HCT116 (cell line): ENCODE measurements at regions not wholly inside any gene's neighbourhood (a gene's known extent, or its start where the extent isn't known, plus 50 kb on each side); places are given as distances from the start of the nearest gene placed in this dataset.

ENCODE experiments used
- ATAC-seq: fragments of 200-7000 bp; cut with Tn5 transposase; 2 replicates; pipeline ENCODE4 v1.9.1; 2020; ENCODE audit warnings: mild to moderate bottlenecking, moderate library complexity
- BruUV-seq: library from RNA; stranded (reverse); fragments of 400-500 nt; replicated peaks from 2 replicates; lab custom pipeline; 2021; lab: Mats Ljungman, UMichigan
- CTCF ChIA-PET: fragments of 300-600 bp; sonication (Branson Sonifier 250); formaldehyde crosslinking; loops from one replicate; lab custom pipeline; 2021; ENCODE audit warnings: antibody characterized with exemption; lab: Charles Lee
- POLR2A ChIA-PET: fragments of 300-600, 350-600 bp; sonication (Branson Sonifier 250); formaldehyde crosslinking; loops from one replicate; lab custom pipeline; 2021; ENCODE audit warnings: antibody characterized with exemption; lab: Charles Lee
- RAD21 ChIA-PET, 2 experiments: fragments of 300-600 bp; sonication (Branson Sonifier 250); formaldehyde crosslinking; loops; one replicate each; lab custom pipeline; 2023; ENCODE audit warnings: low total read pairs in 2 of 2; ENCODE audit not compliant: uncharacterized antibody in 2 of 2, unreplicated experiment in 2 of 2, low non-redundant PET in 1 of 2; lab: Charles Lee
- DNase-seq: peaks from one replicate; pipeline ENCODE4 v3.0.0-alpha.2; 2010; ENCODE audit warnings: low read depth, low spot score
- H2AFZ ChIP-seq: fragments of 200-600 bp; shearing (Covaris generic), sonication (generic); 2 replicates; pipeline ENCODE4 v1.6.1; 2017; ENCODE audit warnings: low read depth, mixed run types, mixed read lengths, antibody characterized with exemption, low read length; ENCODE audit not compliant: poor library complexity, severe bottlenecking
- H3K27ac ChIP-seq: 2 replicates; pipeline ENCODE4 v1.5.1; 2012; ENCODE audit warnings: low read depth, low read length
- H3K27me3 ChIP-seq: fragments of 200-600 bp; sonication (generic); 2 replicates; pipeline ENCODE4 v1.6.1; 2016; ENCODE audit warnings: mixed run types, low read length, mixed read lengths; ENCODE audit not compliant: insufficient read depth
- H3K36me3 ChIP-seq, 2 experiments: fragments of 200-500 bp in 1 of 2; fragments of 200-600 bp in 1 of 2; sonication (Bioruptor generic) in 1 of 2; sonication (generic) in 1 of 2; 2 replicates each; pipeline versions ENCODE4 v1.5.1 to v1.6.1; 2014 to 2016; ENCODE audit warnings: low read length in 2 of 2, inconsistent platforms in 1 of 2, mixed read lengths in 1 of 2, mixed run types in 1 of 2; ENCODE audit not compliant: insufficient read depth in 2 of 2, control insufficient read depth in 1 of 2
- H3K4me1 ChIP-seq, 2 experiments: fragments of 200-600 bp in 1 of 2; sonication (generic) in 1 of 2; 2 replicates each; pipeline versions ENCODE4 v1.5.1 to v1.6.1; 2012 to 2017; ENCODE audit warnings: low read length in 2 of 2, inconsistent platforms in 1 of 2, mild to moderate bottlenecking in 1 of 2, mixed read lengths in 1 of 2, mixed run types in 1 of 2, moderate library complexity in 1 of 2; ENCODE audit not compliant: insufficient read depth in 2 of 2, control insufficient read depth in 1 of 2
- H3K4me2 ChIP-seq: fragments of 200-600 bp; sonication (generic); 2 replicates; pipeline ENCODE4 v1.6.1; 2017; ENCODE audit warnings: mixed run types, low read length, mixed read lengths
- H3K4me3 ChIP-seq, 2 experiments: fragments of 200-600 bp in 1 of 2; sonication (generic) in 1 of 2; replicated peaks in 1 of 2; 2 replicates each; pipeline ENCODE4 v1.5.1; 2011 to 2016; ENCODE audit warnings: low read length in 2 of 2, control low read depth in 1 of 2, low read depth in 1 of 2, mild to moderate bottlenecking in 1 of 2, mixed read lengths in 1 of 2, mixed run types in 1 of 2
- H3K79me2 ChIP-seq: fragments of 200-600 bp; sonication (generic); 2 replicates; pipeline ENCODE4 v1.6.1; 2017; ENCODE audit warnings: mild to moderate bottlenecking, mixed run types, low read length, moderate library complexity, mixed read lengths; ENCODE audit not compliant: insufficient read depth
- H3K9ac ChIP-seq: fragments of 200-600 bp; sonication (generic); 2 replicates; pipeline ENCODE4 v1.6.1; 2016; ENCODE audit warnings: low read length, mixed read lengths
- H3K9me2 ChIP-seq: fragments of 200-600 bp; sonication (generic), shearing (Covaris generic); 2 replicates; pipeline ENCODE4 v1.6.1; 2017; ENCODE audit warnings: mixed run types, mild to moderate bottlenecking, moderate library complexity; ENCODE audit not compliant: insufficient read depth
- H3K9me3 ChIP-seq, 2 experiments: fragments of 200-500 bp in 1 of 2; fragments of 200-600 bp in 1 of 2; sonication (Bioruptor generic) in 1 of 2; sonication (generic) in 1 of 2; 2 replicates each; pipeline ENCODE4 v1.6.1; 2014 to 2017; ENCODE audit warnings: low read length in 2 of 2, mixed read lengths in 2 of 2, inconsistent platforms in 1 of 2, low read depth in 1 of 2, mild to moderate bottlenecking in 1 of 2, mixed run types in 1 of 2, moderate library complexity in 1 of 2; ENCODE audit not compliant: control insufficient read depth in 1 of 2, insufficient read depth in 1 of 2
- H4K20me1 ChIP-seq: fragments of 200-600 bp; sonication (generic), shearing (Covaris generic); 2 replicates; pipeline ENCODE4 v1.6.1; 2017; ENCODE audit warnings: mixed run types, mild to moderate bottlenecking, moderate library complexity; ENCODE audit not compliant: insufficient read depth
- CEBPB ChIP-seq: IDR thresholded peaks from 2 replicates; pipeline ENCODE4 v1.6.1; 2012; ENCODE audit warnings: low read depth
- JUND ChIP-seq: IDR thresholded peaks from 2 replicates; pipeline ENCODE4 v1.6.1; 2012
- SP1 ChIP-seq: IDR thresholded peaks from 2 replicates; pipeline ENCODE4 v1.6.1; 2012; ENCODE audit warnings: low read depth
- TCF7L2 ChIP-seq: IDR thresholded peaks from 2 replicates; pipeline ENCODE4 v1.7.0; 2011; ENCODE audit warnings: borderline replicate concordance, inconsistent platforms; ENCODE audit not compliant: insufficient read depth, insufficient read length; ENCODE audit errors: extremely low read depth
- ZBTB33 ChIP-seq: IDR thresholded peaks from 2 replicates; pipeline ENCODE4 v1.6.1; 2011; ENCODE audit warnings: mild to moderate bottlenecking, low read length, moderate library complexity; ENCODE audit not compliant: insufficient replicate concordance; ENCODE audit errors: extremely low read depth
- ZNF274 ChIP-seq: fragments of 200-500 bp; sonication (Bioruptor generic); IDR thresholded peaks from 2 replicates; pipeline ENCODE4 v1.6.1; 2014; ENCODE audit warnings: mild to moderate bottlenecking, low read depth, low read length, inconsistent platforms
- intact Hi-C: fragments of 100-400 bp; cut with micrococcal nuclease; formaldehyde crosslinking; loops from 2 replicates; pipeline ENCODE4 v1.10.0; 2022

DNA sequence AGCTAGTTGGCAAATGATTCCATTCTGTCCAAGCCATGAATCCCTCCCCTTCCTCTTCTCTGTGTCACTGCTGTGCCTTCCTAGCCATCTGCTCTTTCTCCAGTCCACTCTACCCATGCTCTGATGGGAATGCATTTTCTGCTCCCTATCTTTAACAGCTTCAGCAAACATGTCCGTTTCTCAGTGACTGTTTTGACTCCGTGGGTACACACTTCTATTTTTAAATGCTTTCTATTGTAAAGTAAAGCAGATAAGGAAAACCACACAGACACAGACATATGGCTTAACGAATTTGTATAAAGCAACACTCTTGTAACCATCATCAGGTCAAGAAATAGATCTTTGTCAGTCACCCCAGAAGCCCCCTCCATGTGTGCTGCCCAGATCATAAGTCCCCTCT lies 72.4 kb upstream of the KLHL13 start:
- Histone ChIP-seq H3K4me2 (no peak overlapping the region), H2AFZ (no peak overlapping the region), H3K27ac (no peak overlapping the region), H3K36me3 (no peaks in the 10 kb centered on the region), H3K9me2 (no peaks in the 10 kb centered on the region), H3K4me3 (no peak overlapping the region), H3K9ac (no peak overlapping the region), H3K9me3 (no peaks in the 10 kb centered on the region), H4K20me1 (no peaks in the 10 kb centered on the region), H3K27me3 (no peaks in the 10 kb centered on the region), H3K79me2 (no peaks in the 10 kb centered on the region), H3K4me1 (no peaks in the 10 kb centered on the region)
- ChIA-PET RAD21 (no interaction called here), POLR2A (no interaction called here), CTCF (no interaction called here)
- no peak for TF ChIP-seq ZNF274
- no peak for TF ChIP-seq JUND
- TF ChIP-seq SP1, result no peak
- no peak for ATAC-seq
- no peak for DNase-seq
- intact Hi-C loops, result no loop called here
- BruUV-seq, result no TSS peak

DNA sequence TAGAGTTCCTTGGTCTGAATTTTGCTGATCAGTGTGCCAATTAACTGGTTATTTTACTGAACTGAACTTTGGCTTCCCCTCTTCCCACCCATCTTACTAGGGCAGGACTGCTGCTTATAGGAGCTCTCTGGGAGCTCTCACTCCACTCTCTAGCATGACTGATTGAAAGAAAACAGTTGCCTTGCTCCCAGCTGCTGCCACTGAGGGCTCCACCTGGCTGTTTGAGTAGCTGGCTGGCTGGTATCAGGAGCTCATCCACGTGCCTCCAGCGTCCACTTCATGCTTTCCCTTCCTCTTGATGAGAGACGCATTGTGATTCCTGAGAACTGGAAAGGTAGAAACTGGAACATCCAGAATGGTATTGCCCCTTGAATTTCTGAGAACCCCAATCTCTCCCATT lies 73.0 kb upstream of the KLHL13 start:
- RAD21 ChIA-PET, result no interaction called here

More for the DNA sequence above, 73.0 kb upstream of the KLHL13 start:
- intact Hi-C loops, result no loop called here
- no peak for TF ChIP-seq CEBPB
- no peak for TF ChIP-seq ZBTB33
- TF ChIP-seq TCF7L2, result no peak
- BruUV-seq, result no TSS peak
- ATAC-seq (no peak), DNase-seq (no peak)
- Histone ChIP-seq H2AFZ (no peak overlapping the region), H3K27ac (no peak overlapping the region), H4K20me1 (no peaks in the 10 kb centered on the region), H3K4me1 (no peaks in the 10 kb centered on the region), H3K27me3 (no peaks in the 10 kb centered on the region), H3K4me2 (no peak overlapping the region), H3K9me3 (no peaks in the 10 kb centered on the region), H3K9ac (no peak overlapping the region), H3K4me3 (no peak overlapping the region), H3K36me3 (no peaks in the 10 kb centered on the region), H3K9me2 (no peaks in the 10 kb centered on the region), H3K79me2 (no peaks in the 10 kb centered on the region)
- POLR2A ChIA-PET, result no interaction called here
- CTCF ChIA-PET, result no interaction called here
